ENCODE measurements at regions not wholly inside any gene's neighbourhood (a gene's known extent, or its start where the extent isn't known, plus 50 kb on each side); places are given as distances from the start of the nearest gene placed in this dataset.

DNA sequence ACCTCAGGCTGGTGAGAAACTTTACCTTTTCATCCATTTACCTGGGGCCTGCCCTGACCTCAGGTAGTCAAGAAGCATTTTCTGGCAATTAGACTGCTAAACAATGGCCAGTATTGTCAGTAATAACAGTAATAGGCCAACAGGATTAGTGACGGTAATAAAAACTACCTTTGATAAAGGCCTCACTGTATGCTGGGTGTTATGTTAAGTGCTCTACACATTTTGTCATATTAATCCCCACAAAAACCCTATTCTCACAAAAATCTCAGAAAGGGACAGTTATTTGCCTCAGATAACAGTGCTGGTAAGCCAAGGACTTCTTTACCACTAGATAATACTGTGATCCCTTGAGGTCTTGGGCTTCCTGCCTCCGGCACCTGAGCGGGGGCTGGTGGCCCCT, 191.4 kb downstream of the FOXD2 start:
- TF ChIP-seq, protein P1, sequence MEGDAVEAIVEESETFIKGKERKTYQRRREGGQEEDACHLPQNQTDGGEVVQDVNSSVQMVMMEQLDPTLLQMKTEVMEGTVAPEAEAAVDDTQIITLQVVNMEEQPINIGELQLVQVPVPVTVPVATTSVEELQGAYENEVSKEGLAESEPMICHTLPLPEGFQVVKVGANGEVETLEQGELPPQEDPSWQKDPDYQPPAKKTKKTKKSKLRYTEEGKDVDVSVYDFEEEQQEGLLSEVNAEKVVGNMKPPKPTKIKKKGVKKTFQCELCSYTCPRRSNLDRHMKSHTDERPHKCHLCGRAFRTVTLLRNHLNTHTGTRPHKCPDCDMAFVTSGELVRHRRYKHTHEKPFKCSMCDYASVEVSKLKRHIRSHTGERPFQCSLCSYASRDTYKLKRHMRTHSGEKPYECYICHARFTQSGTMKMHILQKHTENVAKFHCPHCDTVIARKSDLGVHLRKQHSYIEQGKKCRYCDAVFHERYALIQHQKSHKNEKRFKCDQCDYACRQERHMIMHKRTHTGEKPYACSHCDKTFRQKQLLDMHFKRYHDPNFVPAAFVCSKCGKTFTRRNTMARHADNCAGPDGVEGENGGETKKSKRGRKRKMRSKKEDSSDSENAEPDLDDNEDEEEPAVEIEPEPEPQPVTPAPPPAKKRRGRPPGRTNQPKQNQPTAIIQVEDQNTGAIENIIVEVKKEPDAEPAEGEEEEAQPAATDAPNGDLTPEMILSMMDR (IDR thresholded peaks at IDR 0.05), result no peak
- TF ChIP-seq POLR2A (IDR thresholded peaks at IDR 0.05), result no peak

Measured in uterus (tissue), 2 donors.